NT2/D1 (cell line): ENCODE measurements at regions not wholly inside any gene's neighbourhood (a gene's known extent, or its start where the extent isn't known, plus 50 kb on each side); places are given as distances from the start of the nearest gene placed in this dataset.

Source experiments
- DNase-seq: peaks from one replicate; pipeline ENCODE4 v3.0.0-alpha.2; 2011; ENCODE audit warnings: low read depth, low spot score
- H3K27me3 ChIP-seq: 2 replicates; pipeline ENCODE4 v1.6.0; 2011; ENCODE audit warnings: mild to moderate bottlenecking; ENCODE audit not compliant: insufficient read length, insufficient read depth
- H3K36me3 ChIP-seq: 2 replicates; pipeline ENCODE4 v1.6.1; 2011; ENCODE audit warnings: mild to moderate bottlenecking, low read length, mixed read lengths; ENCODE audit not compliant: insufficient read depth, insufficient read length
- H3K4me1 ChIP-seq: 2 replicates; pipeline ENCODE4 v1.5.1; 2011; ENCODE audit not compliant: insufficient read depth, insufficient read length
- H3K4me3 ChIP-seq: 2 replicates; pipeline ENCODE4 v1.5.1; 2011; ENCODE audit warnings: low read depth; ENCODE audit not compliant: insufficient read length
- H3K9ac ChIP-seq: 2 replicates; pipeline ENCODE4 v1.6.0; 2011; ENCODE audit warnings: low read depth; ENCODE audit not compliant: insufficient read length
- H3K9me3 ChIP-seq: 2 replicates; pipeline ENCODE4 v1.5.1; 2011; ENCODE audit warnings: mild to moderate bottlenecking, low read length; ENCODE audit not compliant: insufficient read depth
- SUZ12 ChIP-seq: IDR thresholded peaks from 2 replicates; pipeline ENCODE4 v1.6.1; 2011; ENCODE audit not compliant: insufficient read length, insufficient read depth; ENCODE audit errors: extremely low read depth
- YY1 ChIP-seq: IDR thresholded peaks from 2 replicates; pipeline ENCODE4 v1.6.1; 2011; ENCODE audit not compliant: insufficient read length, insufficient read depth
- ZNF274 ChIP-seq: IDR thresholded peaks from 2 replicates; pipeline ENCODE4 v1.6.1; 2011; ENCODE audit warnings: mild to moderate bottlenecking, low read depth, low read length

DNA sequence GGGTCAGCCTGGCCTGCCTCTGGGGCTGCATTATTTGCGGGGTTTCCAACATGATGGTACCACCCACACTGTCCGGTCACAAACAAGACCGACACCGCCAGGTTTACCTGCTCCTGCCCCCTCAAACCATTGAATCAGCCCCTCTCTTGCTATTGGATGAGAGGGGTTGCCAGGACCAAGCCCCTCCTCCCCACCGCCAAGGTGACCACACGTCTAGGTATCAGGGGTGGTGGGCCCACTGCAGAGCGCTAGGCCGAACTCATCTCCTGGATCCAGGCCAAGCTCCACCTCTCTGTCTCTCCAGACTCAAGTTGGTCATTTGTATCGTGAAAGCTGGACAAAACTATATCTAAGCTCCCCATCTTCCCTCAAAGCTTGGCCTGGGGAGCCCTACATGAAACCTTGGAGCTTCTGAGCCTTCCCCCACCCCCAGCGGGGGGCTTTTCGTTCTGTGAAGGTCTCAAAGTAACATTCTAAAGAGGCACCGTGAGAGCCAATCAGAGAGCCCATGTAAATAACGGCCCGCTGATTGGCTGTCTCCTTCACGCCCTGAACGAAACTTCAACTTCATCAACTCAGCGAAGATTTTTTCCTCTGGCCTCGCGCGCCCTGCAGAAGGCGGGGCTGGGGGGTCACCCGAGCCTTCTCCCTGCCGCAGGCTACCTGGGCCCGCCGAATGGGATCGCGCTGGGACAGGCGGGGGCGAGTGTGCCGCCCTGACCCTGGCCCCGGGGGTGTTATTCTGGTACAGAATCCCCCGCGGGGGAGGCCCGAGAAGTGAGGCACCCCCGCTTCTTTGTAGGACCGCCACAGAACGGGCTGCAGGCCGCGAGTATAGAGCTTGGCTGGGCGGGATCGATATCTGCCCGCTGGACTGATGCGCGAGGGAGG, 49.6 kb upstream of the PSD2 start:
- peak; percentile 76 for DNase-seq
- peaks cover 37% of the 10 kb centered on the region for H3K27me3 ChIP-seq
- H3K36me3 ChIP-seq = no peaks in the 10 kb centered on the region
- H3K9ac ChIP-seq = peak overlapping the region; percentile 63
- no peak for TF ChIP-seq ZNF274
- TF ChIP-seq SUZ12 = no peak
- no peak for TF ChIP-seq YY1
- H3K4me3 ChIP-seq = peak overlapping the region; percentile 42
- H3K4me1 ChIP-seq = peaks cover 17% of the 10 kb centered on the region
- no peaks in the 10 kb centered on the region for H3K9me3 ChIP-seq
